ENCODE measurements at regions not wholly inside any gene's neighbourhood (a gene's known extent, or its start where the extent isn't known, plus 50 kb on each side); places are given as distances from the start of the nearest gene placed in this dataset.

DNA sequence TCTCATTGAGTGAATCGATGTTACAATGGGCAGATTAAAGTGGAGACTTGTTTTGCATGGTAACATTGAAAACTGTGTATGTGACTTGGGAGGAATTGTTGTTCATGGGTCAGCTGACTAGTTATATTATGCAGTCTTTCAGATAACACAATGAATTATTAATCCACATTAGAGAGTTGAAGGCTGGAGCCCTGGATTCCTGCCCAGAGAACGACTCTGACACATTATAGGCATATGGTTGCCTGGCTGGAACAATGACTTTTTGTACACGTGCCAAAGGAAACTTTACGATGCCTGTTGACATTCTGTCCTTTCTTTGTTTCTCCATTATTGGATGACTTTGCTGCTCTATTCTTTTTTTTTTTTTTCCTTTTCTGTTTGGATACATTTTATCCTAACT, 52.3 kb upstream of the TMEM229A start:
- no peaks in the 10 kb centered on the region for H4K20me1 ChIP-seq (ENCODE audit: insufficient read depth)
- no peak overlapping the region for H3K9ac ChIP-seq
- peak; percentile 41 for DNase-seq
- POLR2A ChIA-PET, result interaction anchor here (0.6 to 5.0 kb wide), 3 partner anchors 11 to 59 kb away, joined by 6 to 84 read pairs (median 26); partner anchors contain the start of gene TMEM229A
- no peaks in the 10 kb centered on the region for H3K27me3 ChIP-seq (ENCODE audit: insufficient read depth)
- H3F3A ChIP-seq (replicated peaks; ENCODE audit: insufficient read depth), result peaks cover 10% of the 10 kb centered on the region
- CTCF ChIA-PET, result interaction anchor here (1.0 to 4.1 kb wide), 5 partner anchors 11 to 118 kb away, joined by 4 to 27 read pairs (median 4); partner anchors contain the start of gene TMEM229A
- H3K4me3 ChIP-seq (ENCODE audit: low read depth in 2 of 2, low read length in 1 of 2), result peak overlapping the region in 1 of 2 experiments; percentile 0; a peak in 1 of 4 replicates
- H3K36me3 ChIP-seq (replicated peaks in 1 of 2; ENCODE audit: control insufficient read depth in 1 of 2, insufficient read depth in 2 of 2, low read length in 1 of 2), result no peaks in the 10 kb centered on the region
- H3K4me2 ChIP-seq, result peak overlapping the region; percentile 53; the same call in 1 of the 2 replicates
- no peak overlapping the region for H2AFZ ChIP-seq (ENCODE audit: low read depth)
- H3K4me1 ChIP-seq (ENCODE audit: control insufficient read depth in 1 of 2, insufficient read depth in 2 of 2, low read depth in 1 of 2, low read length in 1 of 2), result peaks cover 24 to 46% of the 10 kb centered on the region in 2 experiments
- 2% methylated on average over 4 of the region's 4 CpGs for WGBS (ENCODE audit: low lambda C conversion rate)
- no peaks in the 10 kb centered on the region for H3K9me2 ChIP-seq
- H3K79me2 ChIP-seq (ENCODE audit: insufficient read depth), result no peaks in the 10 kb centered on the region
- peak overlapping the region; percentile 47 to 98; a peak in 3 of 4 replicates for H3K27ac ChIP-seq (ENCODE audit: low read depth in 2 of 2, low read length in 1 of 2)
- H3K9me3 ChIP-seq, result no peaks in the 10 kb centered on the region
- peak; percentile 25; the same call in 1 of the 2 replicates for TF ChIP-seq USF2 (IDR thresholded peaks at IDR 0.05; ENCODE audit: borderline replicate concordance, low read depth, low read length)
- no peak for TF ChIP-seq IRF3 (IDR thresholded peaks at IDR 0.05; ENCODE audit: low read depth, low read length)
- TF ChIP-seq EZH2phosphoT487 (IDR thresholded peaks at IDR 0.05; ENCODE audit: borderline replicate concordance, low read depth), result no peak
- no peak for TF ChIP-seq SMC3 (IDR thresholded peaks at IDR 0.05; ENCODE audit: low read depth, low read length)
- no peak for TF ChIP-seq ZBTB33 (IDR thresholded peaks at IDR 0.05; ENCODE audit: borderline replicate concordance, low read depth)
- TF ChIP-seq RAD21 (IDR thresholded peaks at IDR 0.05; ENCODE audit: low read length), result peak; percentile 29
- TF ChIP-seq JUND (IDR thresholded peaks at IDR 0.05), result no peak
- no peak for TF ChIP-seq GABPA (IDR thresholded peaks at IDR 0.05; ENCODE audit: low read depth)
- peak; percentile 80; the same call in 1 of the 2 replicates for TF ChIP-seq NFIC (IDR thresholded peaks at IDR 0.05; ENCODE audit: borderline replicate concordance)
- TF ChIP-seq GATA2 (CRISPR knock-in tag; IDR thresholded peaks at IDR 0.05), result peak; percentile 42
- peak; percentile 95 for TF ChIP-seq CHD2 (IDR thresholded peaks at IDR 0.05; ENCODE audit: low read length, partially characterized antibody)
- TF ChIP-seq RFX5 (IDR thresholded peaks at IDR 0.05; ENCODE audit: low read length), result no peak
- TF ChIP-seq MAX (IDR thresholded peaks at IDR 0.05; ENCODE audit: low read depth), result no peak
- TF ChIP-seq MEF2A (IDR thresholded peaks at IDR 0.05; ENCODE audit: borderline replicate concordance, low read depth), result no peak
- TF ChIP-seq NRF1 (IDR thresholded peaks at IDR 0.05; ENCODE audit: low read depth, low read length), result no peak
- TF ChIP-seq POLR2AphosphoS5 (IDR thresholded peaks at IDR 0.05; ENCODE audit: low read depth, low read length), result peak; percentile 44; the same call in 1 of the 2 replicates
- TF ChIP-seq, protein P1, sequence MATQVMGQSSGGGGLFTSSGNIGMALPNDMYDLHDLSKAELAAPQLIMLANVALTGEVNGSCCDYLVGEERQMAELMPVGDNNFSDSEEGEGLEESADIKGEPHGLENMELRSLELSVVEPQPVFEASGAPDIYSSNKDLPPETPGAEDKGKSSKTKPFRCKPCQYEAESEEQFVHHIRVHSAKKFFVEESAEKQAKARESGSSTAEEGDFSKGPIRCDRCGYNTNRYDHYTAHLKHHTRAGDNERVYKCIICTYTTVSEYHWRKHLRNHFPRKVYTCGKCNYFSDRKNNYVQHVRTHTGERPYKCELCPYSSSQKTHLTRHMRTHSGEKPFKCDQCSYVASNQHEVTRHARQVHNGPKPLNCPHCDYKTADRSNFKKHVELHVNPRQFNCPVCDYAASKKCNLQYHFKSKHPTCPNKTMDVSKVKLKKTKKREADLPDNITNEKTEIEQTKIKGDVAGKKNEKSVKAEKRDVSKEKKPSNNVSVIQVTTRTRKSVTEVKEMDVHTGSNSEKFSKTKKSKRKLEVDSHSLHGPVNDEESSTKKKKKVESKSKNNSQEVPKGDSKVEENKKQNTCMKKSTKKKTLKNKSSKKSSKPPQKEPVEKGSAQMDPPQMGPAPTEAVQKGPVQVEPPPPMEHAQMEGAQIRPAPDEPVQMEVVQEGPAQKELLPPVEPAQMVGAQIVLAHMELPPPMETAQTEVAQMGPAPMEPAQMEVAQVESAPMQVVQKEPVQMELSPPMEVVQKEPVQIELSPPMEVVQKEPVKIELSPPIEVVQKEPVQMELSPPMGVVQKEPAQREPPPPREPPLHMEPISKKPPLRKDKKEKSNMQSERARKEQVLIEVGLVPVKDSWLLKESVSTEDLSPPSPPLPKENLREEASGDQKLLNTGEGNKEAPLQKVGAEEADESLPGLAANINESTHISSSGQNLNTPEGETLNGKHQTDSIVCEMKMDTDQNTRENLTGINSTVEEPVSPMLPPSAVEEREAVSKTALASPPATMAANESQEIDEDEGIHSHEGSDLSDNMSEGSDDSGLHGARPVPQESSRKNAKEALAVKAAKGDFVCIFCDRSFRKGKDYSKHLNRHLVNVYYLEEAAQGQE (IDR thresholded peaks at IDR 0.05; ENCODE audit: low read depth, low read length), result no peak
- TF ChIP-seq YY1 (IDR thresholded peaks at IDR 0.05; ENCODE audit: low read depth), result no peak
- peak; percentile 76; the same call in 1 of the 2 replicates for TF ChIP-seq MXI1 (IDR thresholded peaks at IDR 0.05; ENCODE audit: low read depth, low read length)
- TF ChIP-seq SIN3A (IDR thresholded peaks at IDR 0.05; ENCODE audit: borderline replicate concordance, low read depth, low read length), result no peak
- TF ChIP-seq RXRA (IDR thresholded peaks at IDR 0.05; ENCODE audit: borderline replicate concordance, low read depth), result no peak
- TF ChIP-seq TCF12 (IDR thresholded peaks at IDR 0.05), result peak; percentile 75
- peak; percentile 98 for TF ChIP-seq RCOR1 (IDR thresholded peaks at IDR 0.05; ENCODE audit: low read length)
- TF ChIP-seq EP300 (IDR thresholded peaks at IDR 0.05; ENCODE audit: borderline replicate concordance in 1 of 2, low read depth in 1 of 2, low read length in 1 of 2), result peak; percentile 46 to 99; a peak in 3 of 4 replicates
- TF ChIP-seq USF1 (IDR thresholded peaks at IDR 0.05; ENCODE audit: borderline replicate concordance, low read depth), result 0 out of 2 replicates have a peak, but pooled peaks have one; percentile 41
- no peak for TF ChIP-seq FOSL2 (IDR thresholded peaks at IDR 0.05; ENCODE audit: borderline replicate concordance, low read depth)

All from SK-N-SH (cell line).